ENCODE measurements at regions not wholly inside any gene's neighbourhood (a gene's known extent, or its start where the extent isn't known, plus 50 kb on each side); places are given as distances from the start of the nearest gene placed in this dataset.

DNA sequence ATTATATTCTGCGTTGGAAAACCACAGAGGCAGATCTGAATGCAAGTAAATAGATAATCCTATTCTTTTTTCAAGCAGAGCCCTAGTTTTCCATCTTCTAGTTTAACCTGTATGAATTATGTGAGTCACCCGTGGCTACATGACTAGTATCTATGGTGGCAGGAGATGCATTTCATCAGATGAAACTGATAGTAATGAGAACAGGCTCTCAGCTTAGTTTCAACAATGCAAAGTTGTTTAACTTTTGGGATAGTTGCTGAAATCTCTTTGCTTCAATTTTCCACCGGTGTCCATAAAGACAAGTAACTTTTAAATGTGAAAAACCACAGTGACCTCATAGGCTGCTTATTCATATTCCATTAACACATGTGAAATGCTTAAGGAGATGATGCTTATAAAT is 1317.4 kb upstream of the TENM3 start:
- DNase-seq (ENCODE audit: low read depth in 1 of 2, low spot score in 1 of 2): no peak
- in situ Hi-C loops (cut with HindIII; ENCODE audit: low pct_unique_long_range_greater_than_20kb, low sequenced_read_pairs): no loop called here
- TF ChIP-seq JUND (IDR thresholded peaks at IDR 0.05; ENCODE audit: low read depth): no peak

DNA sequence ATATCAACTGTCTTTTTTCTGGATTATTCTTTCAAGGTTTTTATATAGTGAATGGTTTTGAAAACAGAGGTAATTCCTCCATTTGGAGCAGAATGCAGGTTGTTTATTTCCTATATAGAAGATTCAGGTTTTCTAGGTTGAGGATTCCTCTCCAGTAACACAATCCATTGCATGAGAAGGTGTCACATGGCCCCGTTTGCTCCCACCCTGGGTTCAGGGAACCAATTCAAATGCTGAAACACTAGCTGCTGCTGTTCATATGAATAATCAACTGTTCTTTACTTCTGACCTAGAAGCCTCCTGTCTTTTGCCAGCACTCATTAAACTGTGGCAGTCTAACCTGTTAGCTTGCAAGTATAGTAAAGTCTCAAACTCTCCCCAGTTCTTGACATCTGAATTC is 1316.9 kb upstream of the TENM3 start:
- no peak for DNase-seq (ENCODE audit: low read depth in 1 of 2, low spot score in 1 of 2)
- in situ Hi-C loops (cut with HindIII; ENCODE audit: low pct_unique_long_range_greater_than_20kb, low sequenced_read_pairs): no loop called here
- no peak for TF ChIP-seq JUND (IDR thresholded peaks at IDR 0.05; ENCODE audit: low read depth)

DNA sequence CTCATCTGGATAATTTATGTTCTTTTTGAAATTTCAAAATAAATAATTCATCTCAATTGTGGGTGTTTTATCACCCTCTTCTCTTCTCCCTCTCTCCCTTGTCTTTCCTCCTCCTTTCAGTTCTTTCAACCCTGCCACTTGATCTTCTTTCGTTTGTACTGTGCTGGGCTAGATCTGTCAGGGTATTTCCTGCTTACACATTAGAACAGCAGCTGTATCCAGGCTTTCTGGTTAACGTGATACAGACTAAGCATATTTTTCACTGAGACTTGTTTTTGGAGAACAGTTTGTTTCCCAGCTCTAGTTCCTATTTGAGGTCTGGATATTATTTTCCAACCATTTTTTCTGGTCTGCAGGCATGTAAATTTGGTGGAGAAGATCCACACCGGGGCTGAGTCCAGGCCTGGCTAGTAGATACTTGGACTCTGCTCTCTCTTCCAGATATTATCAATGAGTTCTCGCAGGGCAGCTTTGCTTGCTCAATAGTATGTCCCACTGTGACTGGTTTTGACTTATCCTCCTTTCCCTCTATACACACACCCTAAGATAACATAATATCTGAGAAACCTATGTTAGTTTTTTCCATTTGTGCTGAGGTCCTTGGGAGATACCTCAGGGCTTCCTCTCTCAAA is 1310.7 kb upstream of the TENM3 start:
- DNase-seq (ENCODE audit: low read depth in 1 of 2, low spot score in 1 of 2): no peak
- in situ Hi-C loops (cut with HindIII; ENCODE audit: low pct_unique_long_range_greater_than_20kb, low sequenced_read_pairs): no loop called here
- TF ChIP-seq JUND (IDR thresholded peaks at IDR 0.05; ENCODE audit: low read depth): no peak

DNA sequence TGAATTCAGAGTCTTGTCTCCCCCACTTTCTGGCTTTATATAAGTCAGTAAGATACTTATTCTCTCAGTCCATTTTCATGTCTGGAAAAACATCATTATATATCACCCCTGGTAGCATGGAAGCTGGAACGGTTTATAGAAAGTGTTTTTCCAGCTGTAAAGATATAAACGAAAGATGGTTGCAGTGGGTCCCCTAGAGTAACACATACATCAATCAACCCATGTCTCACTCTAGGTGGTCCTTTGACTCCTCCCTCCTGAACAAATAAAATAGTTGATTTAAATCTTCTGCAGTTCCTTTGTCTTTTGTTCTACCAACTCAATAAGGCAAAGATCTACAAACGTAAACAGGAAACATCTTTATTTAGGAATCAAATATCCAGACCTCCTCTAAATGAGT is 1306.1 kb upstream of the TENM3 start:
- no peak for DNase-seq (ENCODE audit: low read depth in 1 of 2, low spot score in 1 of 2)
- in situ Hi-C loops (cut with HindIII; ENCODE audit: low pct_unique_long_range_greater_than_20kb, low sequenced_read_pairs): no loop called here
- TF ChIP-seq JUND (IDR thresholded peaks at IDR 0.05; ENCODE audit: low read depth): no peak

DNA sequence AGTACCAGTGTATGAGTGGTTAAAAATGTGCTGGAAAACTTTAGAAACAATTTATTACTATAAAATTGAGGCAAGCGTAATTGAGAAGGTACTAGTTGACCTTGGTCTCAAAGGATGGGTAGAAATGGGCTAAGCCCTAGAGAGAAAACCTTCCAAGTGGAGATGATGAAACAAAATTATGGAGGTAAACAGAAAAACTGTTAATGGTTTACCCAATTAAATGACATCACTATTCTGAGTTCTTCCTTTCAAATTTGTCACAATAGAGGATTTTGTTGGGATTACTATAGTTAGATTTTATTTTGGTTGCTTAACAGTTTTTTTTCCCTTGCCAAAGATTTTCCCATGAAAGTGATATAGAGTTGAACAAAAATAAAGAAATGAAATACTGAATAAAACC is 1302.5 kb upstream of the TENM3 start:
- no peak for TF ChIP-seq JUND (IDR thresholded peaks at IDR 0.05; ENCODE audit: low read depth)
- DNase-seq (ENCODE audit: low read depth in 1 of 2, low spot score in 1 of 2): no peak
- in situ Hi-C loops (cut with HindIII; ENCODE audit: low pct_unique_long_range_greater_than_20kb, low sequenced_read_pairs): no loop called here

DNA sequence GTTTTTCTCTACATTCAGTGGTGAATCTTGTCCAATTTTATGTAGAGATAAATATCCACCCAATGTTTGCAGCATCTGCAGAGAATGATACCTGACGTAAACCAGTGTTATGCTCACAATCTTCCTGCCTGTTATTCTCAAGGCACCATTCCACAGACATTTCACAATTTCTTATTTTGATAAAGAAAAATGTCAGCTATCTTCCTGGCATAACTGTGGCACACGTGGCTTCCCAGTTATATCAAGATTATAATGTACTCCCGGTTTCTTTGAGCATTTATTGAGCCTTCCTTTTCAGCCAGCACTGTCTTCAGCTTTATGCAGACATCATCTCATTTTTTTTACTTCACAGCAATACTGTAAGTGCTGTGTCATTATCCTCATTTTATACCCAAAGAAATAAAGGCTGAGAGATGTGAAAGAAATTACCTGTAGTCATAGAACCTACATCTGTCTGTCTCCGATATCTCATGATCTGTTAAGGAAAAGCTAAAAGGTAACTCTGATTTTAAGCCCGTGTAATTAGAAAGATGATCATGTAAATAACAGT is 1300.8 kb upstream of the TENM3 start:
- no peak for DNase-seq (ENCODE audit: low read depth in 1 of 2, low spot score in 1 of 2)
- in situ Hi-C loops (cut with HindIII; ENCODE audit: low pct_unique_long_range_greater_than_20kb, low sequenced_read_pairs): no loop called here
- no peak for TF ChIP-seq JUND (IDR thresholded peaks at IDR 0.05; ENCODE audit: low read depth)

DNA sequence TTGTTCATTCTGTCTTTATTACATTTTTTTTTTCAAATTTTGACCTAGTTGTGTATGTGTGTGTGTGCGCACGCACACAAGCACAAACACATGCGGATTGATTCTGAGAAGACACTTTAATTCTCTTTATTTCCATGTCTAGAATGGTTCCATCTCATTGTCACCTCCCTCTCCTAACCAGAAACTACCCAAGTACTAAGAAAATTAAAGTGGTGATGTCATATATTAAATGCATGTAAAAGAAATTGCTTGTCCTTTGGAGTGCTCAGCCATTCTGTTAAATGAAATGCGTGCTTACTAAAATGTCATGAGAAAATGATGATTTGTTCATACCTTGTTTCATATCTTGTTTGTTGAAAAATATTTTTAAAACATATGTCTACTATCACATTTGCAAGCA is 1297.0 kb upstream of the TENM3 start:
- no peak for DNase-seq (ENCODE audit: low read depth in 1 of 2, low spot score in 1 of 2)
- in situ Hi-C loops (cut with HindIII; ENCODE audit: low pct_unique_long_range_greater_than_20kb, low sequenced_read_pairs): no loop called here
- TF ChIP-seq JUND (IDR thresholded peaks at IDR 0.05; ENCODE audit: low read depth): no peak

DNA sequence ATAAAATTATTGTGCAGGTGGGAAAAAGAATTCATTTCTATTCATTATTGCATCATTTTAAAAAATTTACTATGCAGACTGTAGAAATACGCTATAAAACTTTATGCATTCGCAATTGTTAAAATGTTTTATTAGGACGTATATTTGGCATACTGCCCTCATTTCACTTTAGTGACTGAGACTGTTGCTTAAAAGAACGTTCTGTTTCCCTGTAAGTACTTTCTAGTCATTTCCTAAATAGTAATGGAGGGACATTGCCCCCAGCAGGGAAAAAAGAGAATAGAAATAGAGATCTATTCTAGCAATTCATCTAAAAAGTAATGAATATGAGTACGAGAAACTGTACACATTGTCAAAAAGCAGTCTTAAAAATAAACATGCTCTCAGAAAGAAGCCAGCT is 1295.8 kb upstream of the TENM3 start:
- no peak for TF ChIP-seq JUND (IDR thresholded peaks at IDR 0.05; ENCODE audit: low read depth)
- DNase-seq (ENCODE audit: low read depth in 1 of 2, low spot score in 1 of 2): peak in 1 of 2 experiments; percentile 8
- in situ Hi-C loops (cut with HindIII; ENCODE audit: low pct_unique_long_range_greater_than_20kb, low sequenced_read_pairs): no loop called here

DNA sequence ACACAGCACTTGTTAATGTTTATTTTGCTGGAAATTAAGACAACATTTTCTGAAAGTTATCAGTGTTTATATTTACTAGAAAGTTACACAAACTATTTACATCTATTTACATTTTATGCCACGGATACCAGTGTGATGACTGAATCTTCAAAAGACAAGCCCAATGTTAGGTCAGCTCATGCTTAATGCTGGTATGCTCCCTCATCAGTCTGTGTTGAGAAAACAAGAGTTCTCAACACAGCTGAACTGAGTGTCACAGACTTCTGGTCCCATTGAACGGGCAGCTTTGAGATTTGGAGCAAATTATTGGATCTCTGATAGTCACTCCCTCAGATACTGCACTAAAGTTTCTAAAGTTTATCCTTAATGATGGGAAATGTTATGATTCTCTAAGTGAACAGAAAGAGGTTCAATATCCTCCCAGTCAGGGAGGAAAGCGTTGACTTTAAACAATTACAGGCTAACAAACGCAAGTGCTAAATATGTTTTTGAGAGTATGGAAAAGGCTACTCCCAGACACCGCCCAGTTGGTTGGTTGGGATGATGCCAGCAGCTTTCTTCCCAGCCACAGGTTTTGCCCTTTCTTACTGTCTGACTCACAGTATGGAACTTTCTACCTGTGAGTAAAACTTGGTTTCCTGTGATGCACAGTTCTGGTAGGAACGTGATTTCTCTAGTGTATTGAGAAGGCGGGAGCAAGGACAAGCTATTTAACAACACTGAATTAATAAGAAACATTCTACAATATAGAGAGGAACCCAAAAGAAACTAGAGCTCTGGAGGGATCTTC is 1293.6 kb upstream of the TENM3 start:
- TF ChIP-seq JUND (IDR thresholded peaks at IDR 0.05; ENCODE audit: low read depth): no peak
- no peak for DNase-seq (ENCODE audit: low read depth in 1 of 2, low spot score in 1 of 2)
- in situ Hi-C loops (cut with HindIII; ENCODE audit: low pct_unique_long_range_greater_than_20kb, low sequenced_read_pairs): no loop called here

DNA sequence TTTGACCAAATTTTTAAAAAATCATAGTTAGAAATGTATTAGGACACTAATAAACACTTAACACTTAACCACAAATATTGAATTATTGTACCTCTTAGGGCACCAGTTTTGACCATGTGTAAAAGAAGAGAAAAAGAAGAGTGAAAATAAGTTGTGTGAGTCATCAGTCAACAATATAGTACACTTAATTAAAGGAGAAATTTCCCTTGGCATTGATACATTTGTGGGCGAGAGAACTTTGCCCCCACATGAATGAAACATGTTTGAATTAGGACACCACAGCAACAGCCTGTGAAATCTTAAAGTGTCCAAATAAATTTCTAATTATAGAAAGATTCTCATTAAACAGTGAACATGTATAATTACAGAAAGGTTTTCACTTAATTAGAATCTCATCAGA is 1292.8 kb upstream of the TENM3 start:
- in situ Hi-C loops (cut with HindIII; ENCODE audit: low pct_unique_long_range_greater_than_20kb, low sequenced_read_pairs): no loop called here
- TF ChIP-seq JUND (IDR thresholded peaks at IDR 0.05; ENCODE audit: low read depth): no peak
- no peak for DNase-seq (ENCODE audit: low read depth in 1 of 2, low spot score in 1 of 2)

DNA sequence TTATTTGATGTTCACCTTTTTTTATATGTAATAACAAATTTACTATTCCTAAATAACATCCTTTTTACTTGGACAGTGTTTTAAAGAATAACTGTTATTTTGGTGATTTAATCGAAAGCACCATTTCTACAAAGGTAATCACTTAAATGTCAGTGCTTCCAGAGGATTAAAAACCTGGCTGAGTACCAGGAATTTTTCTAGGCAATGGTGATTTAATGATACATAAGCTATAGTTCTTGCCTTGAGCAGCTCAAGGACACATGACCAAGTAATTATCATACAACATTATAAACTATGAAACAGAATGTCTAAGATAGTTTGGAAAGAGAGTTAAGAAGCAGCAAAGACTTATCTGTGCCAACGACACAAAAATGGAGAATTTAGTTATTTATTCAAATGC is 1291.9 kb upstream of the TENM3 start:
- in situ Hi-C loops (cut with HindIII; ENCODE audit: low pct_unique_long_range_greater_than_20kb, low sequenced_read_pairs): no loop called here
- DNase-seq (ENCODE audit: low read depth in 1 of 2, low spot score in 1 of 2): no peak
- TF ChIP-seq JUND (IDR thresholded peaks at IDR 0.05; ENCODE audit: low read depth): no peak

DNA sequence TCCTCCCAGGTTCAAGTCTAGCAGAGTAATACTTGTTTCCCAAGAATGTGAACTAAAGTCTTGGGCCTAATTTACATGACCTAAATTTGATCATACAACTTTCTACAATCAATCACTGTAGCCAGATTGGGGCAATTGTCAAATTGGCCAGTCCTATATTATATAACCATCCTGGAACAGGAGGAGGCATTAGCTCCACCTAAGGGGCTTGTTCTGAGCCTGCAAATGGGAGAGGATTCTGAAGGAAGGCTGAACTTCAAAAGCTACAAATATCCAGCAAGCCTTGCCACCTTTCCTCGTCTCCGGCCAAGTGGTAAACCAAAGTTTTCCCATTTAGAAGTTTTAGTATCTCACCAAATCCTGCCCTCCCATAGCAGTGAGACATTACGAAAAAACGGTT is 1289.6 kb upstream of the TENM3 start:
- no peak for TF ChIP-seq JUND (IDR thresholded peaks at IDR 0.05; ENCODE audit: low read depth)
- in situ Hi-C loops (cut with HindIII; ENCODE audit: low pct_unique_long_range_greater_than_20kb, low sequenced_read_pairs): no loop called here
- peak in 1 of 2 experiments; percentile 32 for DNase-seq (ENCODE audit: low read depth in 1 of 2, low spot score in 1 of 2)

DNA sequence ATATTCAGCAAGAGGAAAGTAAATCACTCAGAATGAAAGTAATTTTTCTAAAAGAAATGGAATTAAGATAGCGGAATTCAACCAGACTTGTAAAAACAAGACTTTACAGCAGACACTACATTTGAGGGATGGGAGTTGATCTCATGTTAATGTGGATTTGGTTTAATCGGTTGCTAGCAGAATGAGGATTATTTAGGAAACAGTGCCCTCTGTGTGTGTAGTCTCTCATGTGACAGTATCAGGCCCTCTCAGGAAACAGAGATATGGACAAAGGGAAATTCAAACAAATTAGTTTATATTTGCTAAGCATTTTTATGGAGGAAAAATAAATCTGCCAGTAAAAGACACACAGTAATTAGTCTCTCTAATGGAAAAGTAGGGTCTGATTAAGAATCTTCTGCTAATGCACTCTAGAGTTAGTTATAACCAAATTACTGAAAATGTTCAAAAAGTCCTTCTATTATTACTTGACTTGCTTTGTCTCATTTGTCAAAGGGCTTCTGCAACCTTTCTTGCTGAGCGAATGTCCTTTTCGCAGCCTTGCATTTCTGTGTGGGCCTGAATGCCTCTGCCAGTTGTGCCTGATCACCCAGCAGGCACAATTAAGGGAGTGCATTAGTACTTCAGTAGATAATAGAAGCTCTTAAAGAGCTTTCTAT is 1282.3 kb upstream of the TENM3 start:
- in situ Hi-C loops (cut with HindIII; ENCODE audit: low pct_unique_long_range_greater_than_20kb, low sequenced_read_pairs): no loop called here
- no peak for DNase-seq (ENCODE audit: low read depth in 1 of 2, low spot score in 1 of 2)
- TF ChIP-seq JUND (IDR thresholded peaks at IDR 0.05; ENCODE audit: low read depth): no peak
